ENCODE measurements at regions not wholly inside any gene's neighbourhood (a gene's known extent, or its start where the extent isn't known, plus 50 kb on each side); places are given as distances from the start of the nearest gene placed in this dataset.
"Not testable (repeated sequence)": the region's sequence is repeated elsewhere in the genome, so short reads cannot be mapped to it uniquely, and the experiment has no call there.

GRCh38 chr4:116151371-116151770 is 934.0 kb downstream of the TRAM1L1 start:
- TF ChIP-seq CTCF (IDR thresholded peaks at IDR 0.05); SIN3A (IDR thresholded peaks at IDR 0.05; ENCODE audit: borderline replicate concordance, insufficient read depth, low read depth, low read length): not testable (repeated sequence)
